Brain pericyte (primary cell): ENCODE measurements at regions not wholly inside any gene's neighbourhood (a gene's known extent, or its start where the extent isn't known, plus 50 kb on each side); places are given as distances from the start of the nearest gene placed in this dataset.
"Not testable (repeated sequence)": the region's sequence is repeated elsewhere in the genome, so short reads cannot be mapped to it uniquely, and the experiment has no call there.

Experiments
- DNase-seq: peaks from one replicate; pipeline ENCODE4 v3.0.0-alpha.2; 2012; ENCODE audit warnings: low read depth, low spot score

DNA sequence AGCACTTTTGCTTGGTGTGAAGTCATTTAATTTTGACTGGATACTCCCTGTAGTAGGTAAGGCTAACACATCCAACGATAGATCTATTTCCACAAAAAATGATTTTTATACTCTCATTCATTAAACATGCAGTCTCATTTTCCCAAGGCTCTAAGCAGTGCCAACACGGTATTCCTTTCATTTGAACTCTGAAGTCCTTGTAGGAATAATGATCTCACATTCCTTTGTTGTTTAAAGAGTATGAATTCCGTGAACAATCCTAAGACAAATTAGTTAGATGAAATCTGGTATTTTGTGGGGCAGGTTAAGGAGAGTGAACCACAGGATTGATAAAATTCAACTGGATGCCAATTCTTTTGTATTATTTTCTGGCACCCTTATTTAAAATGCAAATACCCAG, 66.6 kb downstream of the LACC1 start:
- no peak for DNase-seq

- DNase-seq: no peak
Measured at GRCh38 chr13:43947897-43948458, 68.3 kb downstream of the LACC1 start.

- DNase-seq: no peak
Measured at GRCh38 chr13:43953370-43953769, 73.7 kb downstream of the LACC1 start.

- DNase-seq: not testable (repeated sequence)
Measured at GRCh38 chr13:43956975-43957374, 77.3 kb downstream of the LACC1 start.

DNA sequence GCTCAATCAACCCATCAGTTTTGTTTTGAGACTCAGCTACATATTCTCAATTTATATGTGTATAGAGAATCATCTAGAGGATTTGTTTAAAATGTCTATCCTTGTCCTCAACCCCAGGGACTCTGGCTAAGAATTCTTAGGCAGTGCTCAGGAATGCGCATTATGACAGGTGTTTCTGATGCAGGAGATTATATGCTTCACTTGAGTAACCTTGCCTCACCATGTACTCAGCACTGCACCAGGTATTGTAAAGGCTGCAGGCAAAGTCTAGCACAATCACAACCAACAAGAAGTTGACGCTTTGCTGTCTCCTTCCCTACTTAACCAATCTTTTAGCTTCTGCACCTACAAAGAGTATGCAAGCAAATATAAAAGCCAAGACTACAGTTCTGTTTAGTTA, 79.6 kb downstream of the LACC1 start:
- DNase-seq: no peak

- DNase-seq: no peak
Measured at GRCh38 chr13:43961909-43962308, 82.2 kb downstream of the LACC1 start.

DNA sequence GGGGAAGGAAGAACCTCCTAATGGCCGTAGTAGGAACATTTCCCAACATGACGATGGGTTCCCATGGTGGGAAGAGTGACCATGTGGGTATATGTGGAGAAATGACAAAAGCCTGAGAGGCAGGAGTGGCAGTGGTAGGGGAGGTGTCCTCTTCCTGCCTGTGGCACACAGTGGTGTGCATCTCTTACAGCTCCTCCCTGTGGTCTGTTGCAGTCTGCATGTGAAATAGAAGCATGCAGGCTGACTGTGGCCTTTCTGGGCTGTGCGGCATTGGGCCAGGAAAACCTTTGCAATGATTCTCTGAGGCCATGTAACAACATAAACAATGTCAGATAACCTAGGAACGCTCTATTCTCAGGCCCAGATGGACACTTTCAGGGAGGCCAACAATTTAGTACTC, 84.0 kb downstream of the LACC1 start:
- DNase-seq: no peak

GRCh38 chr13:43964698-43965458, 85.2 kb downstream of the LACC1 start:
- DNase-seq: no peak

- DNase-seq: no peak
Measured at GRCh38 chr13:43965459-43965845, 85.7 kb downstream of the LACC1 start.

GRCh38 chr13:43968251-43968942, 88.7 kb downstream of the LACC1 start:
- not testable (repeated sequence) for DNase-seq

DNA sequence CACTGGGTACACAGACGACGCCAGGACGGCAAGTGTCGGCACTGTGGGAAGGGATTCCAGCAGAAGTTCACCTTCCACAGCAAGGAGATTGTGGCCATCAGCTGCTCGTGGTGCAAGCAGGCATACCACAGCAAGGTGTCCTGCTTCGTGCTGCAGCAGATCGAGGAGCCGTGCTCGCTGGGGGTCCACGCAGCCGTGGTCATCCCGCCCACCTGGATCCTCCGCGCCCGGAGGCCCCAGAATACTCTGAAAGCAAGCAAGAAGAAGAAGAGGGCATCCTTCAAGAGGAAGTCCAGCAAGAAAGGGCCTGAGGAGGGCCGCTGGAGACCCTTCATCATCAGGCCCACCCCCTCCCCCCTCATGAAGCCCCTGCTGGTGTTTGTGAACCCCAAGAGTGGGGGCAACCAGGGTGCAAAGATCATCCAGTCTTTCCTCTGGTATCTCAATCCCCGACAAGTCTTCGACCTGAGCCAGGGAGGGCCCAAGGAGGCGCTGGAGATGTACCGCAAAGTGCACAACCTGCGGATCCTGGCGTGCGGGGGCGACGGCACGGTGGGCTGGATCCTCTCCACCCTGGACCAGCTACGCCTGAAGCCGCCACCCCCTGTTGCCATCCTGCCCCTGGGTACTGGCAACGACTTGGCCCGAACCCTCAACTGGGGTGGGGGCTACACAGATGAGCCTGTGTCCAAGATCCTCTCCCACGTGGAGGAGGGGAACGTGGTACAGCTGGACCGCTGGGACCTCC, 89.4 kb downstream of the LACC1 start:
- DNase-seq: not testable (repeated sequence)

DNA sequence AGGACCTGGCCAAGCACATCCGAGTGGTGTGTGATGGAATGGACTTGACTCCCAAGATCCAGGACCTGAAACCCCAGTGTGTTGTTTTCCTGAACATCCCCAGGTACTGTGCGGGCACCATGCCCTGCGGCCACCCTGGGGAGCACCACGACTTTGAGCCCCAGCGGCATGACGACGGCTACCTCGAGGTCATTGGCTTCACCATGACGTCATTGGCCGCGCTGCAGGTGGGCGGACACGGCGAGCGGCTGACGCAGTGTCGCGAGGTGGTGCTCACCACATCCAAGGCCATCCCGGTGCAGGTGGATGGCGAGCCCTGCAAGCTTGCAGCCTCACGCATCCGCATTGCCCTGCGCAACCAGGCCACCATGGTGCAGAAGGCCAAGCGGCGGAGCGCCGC, 90.2 kb downstream of the LACC1 start:
- not testable (repeated sequence) for DNase-seq

DNA sequence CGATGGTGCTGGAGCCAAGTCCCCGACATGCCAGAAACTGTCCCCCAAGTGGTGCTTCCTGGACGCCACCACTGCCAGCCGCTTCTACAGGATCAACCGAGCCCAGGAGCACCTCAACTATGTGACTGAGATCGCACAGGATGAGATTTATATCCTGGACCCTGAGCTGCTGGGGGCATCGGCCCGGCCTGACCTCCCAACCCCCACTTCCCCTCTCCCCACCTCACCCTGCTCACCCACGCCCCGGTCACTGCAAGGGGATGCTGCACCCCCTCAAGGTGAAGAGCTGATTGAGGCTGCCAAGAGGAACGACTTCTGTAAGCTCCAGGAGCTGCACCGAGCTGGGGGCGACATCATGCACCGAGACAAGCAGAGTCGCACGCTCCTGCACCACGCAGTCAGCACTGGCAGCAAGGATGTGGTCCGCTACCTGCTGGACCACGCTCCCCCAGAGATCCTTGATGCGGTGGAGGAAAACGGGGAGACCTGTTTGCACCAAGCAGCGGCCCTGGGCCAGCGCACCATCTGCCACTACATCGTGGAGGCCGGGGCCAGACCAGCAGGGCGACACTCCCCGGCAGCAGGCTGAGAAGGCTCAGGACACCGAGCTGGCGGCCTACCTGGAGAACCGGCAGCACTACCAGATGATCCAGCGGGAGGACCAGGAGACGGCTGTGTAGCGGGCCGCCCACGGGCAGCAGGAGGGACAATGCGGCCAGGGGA, 91.0 kb downstream of the LACC1 start:
- not testable (repeated sequence) for DNase-seq

DNA sequence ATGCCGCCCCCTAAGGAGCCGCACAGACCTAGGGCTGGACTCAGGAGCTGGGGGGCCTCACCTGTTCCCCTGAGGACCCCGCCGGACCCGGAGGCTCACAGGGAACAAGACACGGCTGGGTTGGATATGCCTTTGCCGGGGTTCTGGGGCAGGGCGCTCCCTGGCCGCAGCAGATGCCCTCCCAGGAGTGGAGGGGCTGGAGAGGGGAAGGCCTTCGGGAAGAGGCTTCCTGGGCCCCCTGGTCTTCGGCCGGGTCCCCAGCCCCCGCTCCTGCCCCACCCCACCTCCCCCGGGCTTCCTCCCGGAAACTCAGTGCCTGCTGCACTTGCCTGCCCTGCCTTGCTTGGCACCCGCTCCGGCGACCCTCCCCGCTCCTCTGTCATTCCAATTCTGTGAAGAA, 91.6 kb downstream of the LACC1 start:
- DNase-seq: not testable (repeated sequence)

GRCh38 chr13:43977911-43978310, 98.2 kb downstream of the LACC1 start:
- DNase-seq: peak; percentile 15

DNA sequence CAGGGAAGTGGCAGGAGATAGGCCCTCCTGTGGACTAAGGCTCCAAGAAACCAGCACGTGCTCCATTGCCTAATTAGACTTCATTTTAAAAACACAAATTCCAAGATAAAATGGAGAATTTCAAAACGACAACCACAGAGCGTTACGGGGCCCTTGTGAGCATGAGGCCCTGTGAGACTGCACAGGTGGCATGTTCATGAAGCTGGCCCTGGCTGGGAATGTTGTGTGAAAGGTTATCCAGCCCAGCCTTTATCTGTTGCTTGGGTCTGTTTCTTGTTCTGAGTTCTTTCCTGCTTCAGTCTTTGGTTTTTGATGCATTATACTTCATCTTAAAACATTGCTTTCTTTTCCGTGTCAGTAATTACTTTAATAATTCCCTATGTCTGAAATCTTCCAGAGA, 99.0 kb downstream of the LACC1 start:
- DNase-seq: no peak

DNA sequence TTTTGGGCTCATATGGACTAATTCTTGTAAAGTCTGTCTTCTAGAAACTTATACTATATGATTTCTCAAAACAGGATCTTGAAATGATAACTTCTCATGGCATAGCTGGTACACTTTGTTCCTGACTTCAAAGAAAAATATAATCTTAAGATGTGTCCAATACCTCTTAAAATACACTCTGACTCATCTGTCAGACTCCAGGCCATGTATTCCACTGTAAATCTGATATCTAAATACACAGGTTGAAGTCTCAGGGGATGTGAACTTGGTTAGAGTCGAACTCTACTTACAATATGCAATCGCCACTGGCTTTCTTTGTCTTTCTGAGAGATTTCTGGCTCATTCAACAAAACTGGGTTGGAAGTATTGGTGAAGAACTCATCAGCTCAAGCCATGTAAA, 99.8 kb downstream of the LACC1 start:
- peak; percentile 10 for DNase-seq

GRCh38 chr13:43980587-43980986, 100.9 kb downstream of the LACC1 start:
- DNase-seq: no peak

- DNase-seq: no peak
Measured at GRCh38 chr13:43981091-43981490, 101.4 kb downstream of the LACC1 start.

GRCh38 chr13:43981512-43982301, 102.0 kb downstream of the LACC1 start:
- DNase-seq: no peak

- DNase-seq: no peak
Measured at GRCh38 chr13:43983373-43983772, 103.7 kb downstream of the LACC1 start.
